HG02588 (cell line): ENCODE measurements at regions not wholly inside any gene's neighbourhood (a gene's known extent, or its start where the extent isn't known, plus 50 kb on each side); places are given as distances from the start of the nearest gene placed in this dataset.
A peak's percentile ranks its signal among the peaks of the same experiment; 100 is the strongest.

Experiments
- ATAC-seq: cut with Tn5 transposase; IDR thresholded peaks from one replicate; pipeline ENCODE4 v1.9.1; 2021; ENCODE audit warnings: mild to moderate bottlenecking, moderate library complexity; ENCODE audit not compliant: unreplicated experiment

GRCh38 chr11:122248131-122248530 is 132.1 kb upstream of the BLID start:
- ATAC-seq: no peak

DNA sequence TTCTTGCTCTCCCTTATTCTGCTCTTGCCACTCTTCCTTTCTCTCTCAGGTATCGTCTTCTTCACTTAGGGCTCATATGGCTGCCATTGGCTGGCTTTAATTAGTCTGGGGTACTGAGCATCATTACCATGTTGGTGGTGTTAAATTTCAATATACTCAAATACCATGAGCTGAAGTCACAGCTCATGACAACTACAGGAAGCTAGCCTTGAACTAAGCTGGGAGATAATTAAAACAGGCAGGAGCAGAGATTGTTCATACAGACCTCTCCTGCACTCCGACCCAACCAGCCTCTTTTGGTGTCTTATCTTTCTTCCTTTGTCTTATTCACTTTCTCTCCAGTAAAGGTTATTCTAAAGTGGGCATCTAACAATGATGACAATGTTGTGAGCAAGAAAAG is 130.9 kb upstream of the BLID start:
- ATAC-seq: no peak

DNA sequence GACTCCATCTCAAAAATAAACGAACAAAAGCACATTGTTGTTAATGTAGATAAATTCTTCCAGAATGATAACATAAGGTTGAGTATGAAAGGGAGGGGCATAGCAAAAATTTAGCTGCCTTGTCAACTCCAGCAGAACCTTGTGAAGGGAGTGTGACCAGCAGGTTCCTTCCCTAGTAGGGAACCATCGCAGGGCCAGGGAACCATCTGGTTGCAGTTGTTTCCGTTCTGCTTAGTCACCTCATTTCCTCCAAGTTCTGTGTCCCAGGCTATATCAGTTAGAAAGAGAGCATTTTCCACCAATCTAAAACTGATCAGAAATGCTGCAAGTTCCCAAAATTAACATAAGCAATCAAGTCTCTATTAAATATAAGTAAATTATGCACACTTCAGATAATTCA is 126.7 kb upstream of the BLID start:
- ATAC-seq: no peak

DNA sequence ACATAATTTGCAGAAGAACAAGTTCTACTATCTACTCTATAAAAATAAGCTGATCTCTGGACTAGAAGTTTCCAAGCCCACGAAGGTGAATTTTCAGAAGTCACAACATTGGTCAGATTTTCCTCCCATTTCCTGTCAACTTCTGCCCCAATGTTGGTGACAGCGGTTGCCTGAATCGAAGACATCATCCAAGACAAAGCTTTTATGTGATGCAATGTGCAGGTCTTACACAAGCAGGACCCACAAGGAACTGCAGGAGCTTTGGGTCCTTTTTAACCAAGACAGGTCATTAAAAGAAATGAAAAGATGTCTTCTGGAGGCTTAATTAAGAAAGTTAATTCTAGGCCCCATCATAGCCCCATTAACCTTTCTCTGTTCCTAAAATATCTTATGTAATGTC is 125.6 kb upstream of the BLID start:
- no peak for ATAC-seq

DNA sequence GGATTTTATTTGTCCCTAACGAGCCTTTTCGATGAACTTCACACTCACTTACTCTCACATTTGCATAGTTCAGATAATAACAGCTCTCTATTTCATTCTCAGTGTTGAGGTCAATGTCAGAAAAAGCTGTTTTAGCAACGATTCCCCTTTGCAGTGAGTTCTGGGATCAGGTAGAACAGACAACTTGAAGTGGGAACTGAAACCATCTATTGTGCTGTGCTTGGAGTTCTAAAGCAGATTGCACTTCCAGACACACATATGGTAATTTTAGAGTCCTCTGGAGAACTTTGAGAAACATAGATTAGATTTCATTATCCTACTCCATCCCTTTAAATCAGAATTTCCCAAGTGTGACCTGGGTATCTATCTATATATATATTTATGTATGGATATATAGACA is 124.6 kb upstream of the BLID start:
- ATAC-seq: no peak

- no peak for ATAC-seq
Observed at GRCh38 chr11:122235615-122236014, 119.6 kb upstream of the BLID start.

DNA sequence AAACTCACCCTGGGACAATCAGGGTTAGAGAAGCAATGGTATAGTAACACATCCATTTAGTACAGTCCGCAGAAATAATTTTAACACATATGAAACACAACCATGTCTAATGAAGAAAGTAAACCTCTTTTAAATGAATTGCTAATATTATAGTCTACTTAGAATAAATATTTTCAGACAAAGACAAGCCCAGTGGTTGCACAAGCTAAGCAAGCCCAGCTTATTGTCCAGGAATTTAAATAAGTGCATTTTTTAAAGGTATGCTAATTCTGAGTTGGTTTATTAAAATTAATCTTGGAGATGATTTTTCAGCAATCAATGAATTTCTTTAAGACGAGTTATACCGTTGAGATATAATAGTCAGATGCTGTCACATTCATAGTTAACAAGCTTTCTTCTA is 118.8 kb upstream of the BLID start:
- no peak for ATAC-seq

DNA sequence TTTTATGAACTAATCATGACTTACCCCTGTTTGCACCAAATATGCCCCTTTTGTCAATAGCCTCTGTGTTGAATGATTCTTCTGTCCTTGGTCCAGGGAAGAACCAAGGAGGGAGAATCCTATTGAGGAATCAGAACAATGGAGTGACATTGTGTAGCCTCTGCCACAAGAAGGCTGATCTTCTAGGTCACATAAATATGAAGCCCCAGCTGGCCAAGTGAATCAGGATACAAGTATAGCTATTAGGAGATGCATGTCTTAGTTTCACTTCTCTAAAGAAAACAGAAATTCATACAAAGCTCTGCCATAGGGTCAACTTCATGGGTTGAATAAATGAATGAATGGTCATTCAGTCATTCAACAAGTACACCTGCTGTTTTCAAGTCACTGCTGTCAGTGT is 118.2 kb upstream of the BLID start:
- ATAC-seq: no peak

GRCh38 chr11:122232985-122233384 is 117.0 kb upstream of the BLID start:
- ATAC-seq: no peak

DNA sequence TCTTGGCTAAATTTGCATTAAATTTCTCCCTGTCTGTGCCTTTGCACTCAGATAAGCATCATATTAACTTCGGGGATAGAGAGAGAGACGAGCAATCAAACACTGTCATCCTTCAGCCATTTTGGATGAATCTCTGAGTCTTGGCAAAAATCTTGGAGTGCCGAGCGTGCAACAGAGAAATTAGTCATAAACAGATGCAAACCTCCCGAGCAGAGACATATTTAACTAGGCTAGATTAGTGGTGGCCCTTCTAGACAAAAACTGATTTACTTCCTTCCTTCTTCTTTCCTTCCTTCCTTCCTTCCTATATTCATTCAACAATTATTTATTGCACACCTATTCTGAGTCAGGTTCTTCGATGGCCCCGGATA is 114.4 kb upstream of the BLID start:
- no peak for ATAC-seq

DNA sequence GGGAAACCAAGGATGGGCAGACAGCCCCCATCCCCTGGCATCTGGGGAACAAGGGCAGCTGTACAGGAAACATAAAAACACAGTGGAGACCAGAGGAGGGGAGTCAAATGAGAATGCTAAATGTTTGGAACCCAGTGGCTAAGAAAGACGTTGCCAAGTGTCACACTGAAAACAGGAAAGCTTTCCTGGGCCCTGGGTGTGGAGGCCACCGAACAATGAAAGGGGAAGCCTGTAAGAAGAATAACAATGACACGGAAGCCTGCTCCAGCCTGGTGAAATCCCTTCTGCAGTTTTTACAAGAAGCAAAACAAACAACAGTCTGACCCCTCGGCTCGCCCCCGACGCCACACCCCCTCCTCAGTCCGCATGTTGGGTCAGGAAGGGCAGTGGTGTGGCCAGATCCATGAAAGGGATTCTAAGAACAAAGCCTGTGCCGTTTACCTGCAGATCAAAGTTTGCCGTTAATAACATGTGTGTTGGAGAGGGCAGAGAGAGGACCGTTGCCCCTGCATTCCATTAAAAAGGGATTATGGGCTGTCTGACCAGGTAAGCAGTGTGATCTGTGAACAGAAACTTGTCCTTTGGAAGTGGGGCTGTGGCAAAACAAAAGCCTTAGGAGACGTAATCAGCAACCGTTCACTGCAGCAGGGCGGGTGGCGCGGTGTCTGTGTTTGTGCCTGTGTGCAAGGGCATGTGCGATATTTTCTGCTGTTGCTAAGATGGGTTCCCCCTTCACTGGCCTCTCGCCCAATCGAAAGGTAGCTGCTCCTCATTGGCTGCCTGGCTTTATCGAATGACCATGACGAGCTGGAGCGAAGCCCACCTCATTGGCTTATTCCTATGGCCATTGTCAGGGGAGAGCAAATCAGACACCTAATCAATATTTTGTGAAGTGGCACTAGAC is 113.7 kb upstream of the BLID start:
- ATAC-seq: no peak

DNA sequence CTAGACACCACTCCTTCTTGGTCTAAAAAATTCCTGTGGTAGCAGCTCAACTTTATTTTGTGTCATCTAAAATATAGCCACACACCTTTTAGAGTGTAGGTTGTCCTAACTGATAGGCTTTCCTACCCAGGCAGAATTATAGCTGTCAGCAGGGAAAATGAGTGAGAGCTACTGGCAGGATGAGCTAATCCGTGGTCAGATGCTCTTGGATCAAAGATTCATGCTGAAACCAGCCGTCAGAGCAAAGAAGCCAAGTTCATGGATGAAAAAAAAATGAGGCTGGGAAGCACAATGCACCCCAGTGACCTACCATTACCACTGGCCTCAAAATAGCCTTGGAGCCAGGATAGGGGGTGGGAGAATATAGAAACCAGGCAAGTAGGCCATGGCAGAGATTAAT is 113.1 kb upstream of the BLID start:
- ATAC-seq: no peak

DNA sequence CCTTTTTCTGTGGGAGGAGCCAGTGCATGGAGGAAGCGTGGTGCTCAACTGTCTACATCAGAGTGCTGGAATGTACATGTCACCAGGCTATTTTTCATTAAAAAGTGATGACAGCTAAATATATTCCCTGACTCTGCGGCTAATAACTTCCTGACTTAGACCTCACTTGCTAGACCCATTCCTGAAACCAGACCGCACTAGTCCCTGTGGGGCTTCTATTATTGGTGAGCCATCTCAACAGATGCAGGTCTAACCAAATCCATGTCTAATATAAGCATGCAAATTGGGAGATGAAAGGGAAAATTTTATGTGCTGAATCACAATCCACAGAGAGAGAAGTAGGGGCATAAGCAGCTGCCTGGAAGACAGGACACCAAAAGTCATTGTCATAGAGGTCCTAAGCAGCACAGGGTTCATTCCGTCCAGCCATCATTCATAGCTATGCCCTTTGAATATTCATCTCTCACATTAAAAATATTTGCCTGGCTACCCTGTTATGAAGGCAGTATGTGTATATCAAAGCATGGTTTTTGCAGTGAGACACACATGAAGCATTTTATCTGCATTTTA is 110.9 kb upstream of the BLID start:
- ATAC-seq: no peak

GRCh38 chr11:122224867-122225266 is 108.9 kb upstream of the BLID start:
- no peak for ATAC-seq

- ATAC-seq: no peak
Observed at GRCh38 chr11:122220321-122220720, 104.3 kb upstream of the BLID start.

DNA sequence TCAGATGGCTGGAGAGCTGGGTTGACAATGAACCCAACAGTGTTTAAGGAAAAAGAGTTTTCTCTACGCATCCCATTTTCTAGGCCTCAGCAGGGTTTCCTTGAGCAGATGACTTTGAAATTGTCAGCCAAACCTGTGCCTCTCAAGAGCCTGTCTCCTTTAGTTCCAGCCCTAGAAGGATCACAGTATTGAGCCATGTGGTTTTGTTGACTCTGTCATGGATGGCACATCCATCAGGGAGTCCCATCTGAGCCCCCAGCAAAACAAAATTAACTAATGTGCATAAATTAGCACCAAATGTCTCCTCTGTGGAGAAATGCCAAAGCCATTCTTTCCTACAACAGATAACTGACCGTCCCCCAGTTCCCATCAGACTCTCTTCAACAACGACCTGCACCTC is 103.8 kb upstream of the BLID start:
- ATAC-seq: no peak

GRCh38 chr11:122215244-122215992 is 99.4 kb upstream of the BLID start:
- peak; percentile 72 for ATAC-seq

DNA sequence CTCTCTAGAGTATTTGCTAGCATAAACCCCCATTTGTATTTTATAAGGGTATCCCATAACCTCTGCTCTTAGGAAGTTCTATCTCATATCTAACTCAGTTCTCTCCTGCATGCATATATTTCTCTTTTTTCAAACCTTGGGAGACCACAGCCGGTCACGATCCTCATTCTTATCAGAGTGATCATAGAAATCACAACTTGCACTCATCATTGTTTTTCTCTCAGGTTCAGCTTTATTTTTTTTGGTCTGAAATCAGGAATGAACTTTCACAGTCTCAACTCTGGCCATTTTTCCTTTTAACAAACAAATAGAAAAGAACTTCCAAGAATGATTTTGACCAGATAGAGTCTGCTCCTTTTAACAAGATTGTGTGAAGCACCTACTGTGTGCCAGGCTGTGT is 98.6 kb upstream of the BLID start:
- ATAC-seq: no peak

- no peak for ATAC-seq
Observed at GRCh38 chr11:122214080-122214479, 98.1 kb upstream of the BLID start.

- ATAC-seq: no peak
Observed at GRCh38 chr11:122213171-122213570, 97.2 kb upstream of the BLID start.

DNA sequence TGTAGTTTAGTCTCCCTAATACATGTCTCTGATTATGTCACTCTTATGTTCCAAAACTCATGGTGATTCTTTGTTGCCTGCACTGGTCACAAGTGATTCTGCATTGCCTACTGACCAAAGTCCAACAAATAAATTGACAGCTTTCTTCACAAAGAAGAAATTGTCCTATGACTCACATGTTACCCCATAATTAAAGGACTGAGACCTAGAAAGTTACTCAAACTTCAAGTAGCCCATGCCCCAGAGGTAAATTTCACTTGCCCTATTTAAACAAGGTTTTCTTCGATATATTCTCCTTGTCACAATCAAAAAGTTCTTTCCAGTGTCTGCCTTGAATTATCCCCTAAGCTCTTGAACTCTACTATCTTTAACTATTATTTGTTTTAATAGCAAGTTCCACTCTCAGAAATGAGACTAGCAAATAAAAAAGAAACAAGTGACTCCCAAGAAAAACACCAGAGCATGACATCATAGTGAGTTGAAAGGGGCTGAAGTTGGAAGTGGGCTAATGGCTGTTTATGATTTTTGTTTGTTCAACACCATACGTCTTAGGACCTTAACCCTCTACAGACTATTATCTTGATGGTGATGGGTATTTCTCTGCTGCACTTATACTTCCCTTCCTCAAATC is 94.5 kb upstream of the BLID start:
- no peak for ATAC-seq
